HG03159 (cell line): ENCODE measurements at regions not wholly inside any gene's neighbourhood (a gene's known extent, or its start where the extent isn't known, plus 50 kb on each side); places are given as distances from the start of the nearest gene placed in this dataset.

Experiments used
- ATAC-seq: cut with Tn5 transposase; IDR thresholded peaks from one replicate; pipeline ENCODE4 v1.9.1; 2021; ENCODE audit warnings: mild to moderate bottlenecking, moderate library complexity; ENCODE audit not compliant: unreplicated experiment

- ATAC-seq: no peak
Observed at GRCh38 chr3:5523125-5523524, 335.6 kb downstream of the EDEM1 start.

- no peak for ATAC-seq
Observed at GRCh38 chr3:5531039-5531438, 343.5 kb downstream of the EDEM1 start.

DNA sequence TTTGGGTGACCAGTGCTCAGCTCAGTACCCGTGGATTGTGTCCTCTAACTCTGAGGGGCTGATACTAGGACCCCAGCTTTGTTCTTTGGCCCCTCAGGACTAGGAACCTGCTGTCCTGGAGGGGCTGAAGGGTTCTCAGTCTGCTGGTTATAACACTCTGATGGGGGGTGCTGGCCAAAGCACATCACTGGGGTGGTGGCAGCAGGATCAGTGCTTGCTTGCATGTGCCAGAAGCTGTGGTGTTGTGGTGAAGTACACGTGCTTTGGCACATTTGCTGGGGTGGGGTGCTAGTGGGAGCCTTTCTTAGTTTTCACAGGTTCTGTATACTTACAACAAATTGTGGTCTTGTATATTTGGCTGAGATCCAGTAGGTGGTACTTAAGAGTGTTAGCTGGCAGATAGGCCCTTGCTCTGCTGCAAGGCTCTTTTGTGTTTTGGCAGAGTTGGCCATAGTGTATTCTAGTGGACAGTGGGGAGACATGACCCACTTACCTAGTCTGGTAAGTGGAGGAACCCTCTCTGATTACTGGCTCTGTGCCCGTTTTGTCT, 344.3 kb downstream of the EDEM1 start:
- ATAC-seq: no peak

DNA sequence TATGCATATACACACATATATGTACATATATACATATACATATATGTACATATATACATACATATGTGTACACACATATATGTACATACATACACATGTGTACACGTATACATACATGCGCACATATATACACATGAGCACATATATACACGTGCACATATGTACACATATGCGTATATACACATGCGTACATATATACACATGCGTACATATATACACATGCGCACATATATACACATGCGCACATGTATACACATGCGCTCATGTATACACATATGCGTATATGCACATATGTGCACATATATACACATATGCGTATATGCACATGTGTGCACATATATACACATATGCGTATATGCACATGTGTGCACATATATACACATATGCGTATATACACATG, 353.0 kb downstream of the EDEM1 start:
- no peak for ATAC-seq

DNA sequence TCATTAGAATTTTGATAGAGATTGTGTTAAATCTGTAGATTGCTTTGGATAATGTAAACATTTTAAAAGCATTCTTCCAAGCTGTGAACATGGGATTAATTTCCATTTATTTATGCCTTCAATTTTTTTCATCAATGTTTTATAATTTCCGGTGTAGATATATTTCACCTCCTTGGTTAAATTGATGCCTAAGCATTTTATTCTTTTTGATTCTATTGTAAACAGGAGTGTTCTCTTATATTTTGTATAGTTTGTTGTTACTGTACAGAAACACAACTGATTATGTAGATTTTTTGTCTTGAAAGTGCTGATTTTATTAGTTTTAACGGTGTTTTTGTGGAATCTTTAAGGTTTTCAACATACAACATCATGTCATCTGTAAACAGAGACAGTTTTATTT, 355.0 kb downstream of the EDEM1 start:
- no peak for ATAC-seq

GRCh38 chr3:5543047-5543446, 355.5 kb downstream of the EDEM1 start:
- ATAC-seq: no peak

DNA sequence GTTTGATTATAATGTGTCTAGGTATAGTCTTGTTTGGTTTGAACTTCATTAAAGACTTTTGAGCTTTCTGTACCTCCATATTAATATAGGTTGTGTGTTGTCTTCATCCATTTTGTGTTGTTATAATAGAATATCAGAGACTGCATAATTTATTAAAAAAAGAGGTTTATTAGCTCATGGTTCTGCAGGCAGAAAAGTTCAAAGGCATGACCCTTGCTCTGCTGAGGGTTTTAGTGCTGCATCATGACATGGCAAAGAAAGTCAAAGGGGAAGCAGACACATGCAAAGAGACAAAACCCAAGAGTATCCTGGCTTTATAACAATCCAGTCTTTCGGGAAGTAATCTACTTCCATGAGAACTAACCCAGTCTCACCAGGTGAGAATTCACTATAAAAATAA, 358.2 kb downstream of the EDEM1 start:
- no peak for ATAC-seq

DNA sequence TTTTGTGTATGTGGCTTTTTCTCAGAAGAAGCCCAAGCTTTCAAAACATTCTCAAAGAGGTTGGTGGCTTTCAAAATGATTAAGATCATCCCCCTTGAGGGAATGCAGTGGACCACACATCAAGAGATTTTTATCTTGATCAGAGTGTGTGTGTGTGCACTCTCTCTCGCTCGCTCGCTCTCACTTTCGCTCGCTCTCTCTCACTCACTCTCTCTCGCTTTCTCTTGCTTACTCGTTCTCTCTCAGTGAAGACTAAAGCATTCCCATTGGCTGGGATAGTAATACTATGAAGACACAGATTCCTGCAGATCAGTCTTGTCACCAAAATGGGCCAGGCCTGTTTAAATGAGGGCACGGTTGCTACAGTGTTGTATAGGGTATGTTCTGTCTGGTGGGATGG, 365.7 kb downstream of the EDEM1 start:
- no peak for ATAC-seq

GRCh38 chr3:5554245-5554747, 366.8 kb downstream of the EDEM1 start:
- ATAC-seq: no peak

- no peak for ATAC-seq
Observed at GRCh38 chr3:5560199-5560598, 372.7 kb downstream of the EDEM1 start.

GRCh38 chr3:5563537-5564277, 376.2 kb downstream of the EDEM1 start:
- no peak for ATAC-seq

DNA sequence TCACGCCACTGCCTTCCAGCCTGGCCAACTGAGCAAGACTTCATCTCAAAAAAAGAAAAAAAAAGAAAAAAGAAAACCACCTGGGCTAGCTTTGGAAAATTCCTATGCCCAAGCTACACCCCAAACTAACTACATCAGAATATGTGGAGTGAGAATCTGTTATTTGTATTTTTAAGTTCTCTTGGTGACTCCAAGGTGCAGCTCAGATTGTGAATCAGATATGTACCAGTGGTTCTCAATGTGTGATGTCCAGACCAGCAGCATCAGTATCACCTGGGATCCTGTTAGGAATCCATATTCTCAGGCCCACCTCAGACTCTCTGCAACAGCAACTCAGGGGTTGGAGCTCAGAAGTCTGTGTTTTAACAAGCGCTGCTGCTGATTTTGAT, 376.8 kb downstream of the EDEM1 start:
- no peak for ATAC-seq

DNA sequence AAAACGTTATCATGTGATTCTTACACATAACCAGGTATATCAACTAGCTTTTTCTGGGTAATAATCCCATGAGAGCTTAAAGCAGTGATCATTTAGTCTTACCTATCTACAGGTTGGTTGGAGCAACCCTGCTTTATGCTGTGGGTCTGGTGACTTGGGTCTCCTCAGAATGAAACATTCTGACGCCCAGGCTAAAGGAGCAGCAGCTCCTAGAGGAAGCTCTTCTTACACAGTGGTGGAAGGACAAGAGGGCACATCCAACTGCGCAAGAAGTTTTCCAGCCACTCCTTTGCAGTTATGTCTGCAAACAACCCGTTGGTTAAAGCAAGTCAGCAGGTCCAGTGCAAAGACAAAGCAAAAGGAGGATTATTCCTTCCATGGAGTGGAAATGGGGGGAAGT, 377.5 kb downstream of the EDEM1 start:
- no peak for ATAC-seq

GRCh38 chr3:5567113-5567512, 379.6 kb downstream of the EDEM1 start:
- ATAC-seq: no peak

- no peak for ATAC-seq
Observed at GRCh38 chr3:5568451-5568850, 380.9 kb downstream of the EDEM1 start.

DNA sequence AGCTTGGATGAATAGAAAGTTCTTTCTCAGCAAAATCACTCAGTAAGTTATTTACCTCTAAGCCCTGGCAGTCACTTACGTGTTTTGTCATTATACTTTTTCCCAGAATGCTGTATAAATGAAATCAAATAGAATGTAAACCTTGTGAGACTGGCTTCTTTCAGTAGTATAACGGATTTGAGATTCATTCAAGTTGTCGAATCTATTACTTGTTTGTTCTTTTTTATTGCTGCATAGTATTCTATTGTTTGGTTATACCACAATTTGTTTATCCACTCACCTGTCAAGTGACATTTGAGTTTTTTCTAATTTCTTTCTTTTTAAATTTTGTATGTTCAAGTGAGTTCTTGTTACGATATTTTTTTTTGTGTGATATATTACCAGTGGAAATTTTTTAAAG, 381.6 kb downstream of the EDEM1 start:
- ATAC-seq: no peak

DNA sequence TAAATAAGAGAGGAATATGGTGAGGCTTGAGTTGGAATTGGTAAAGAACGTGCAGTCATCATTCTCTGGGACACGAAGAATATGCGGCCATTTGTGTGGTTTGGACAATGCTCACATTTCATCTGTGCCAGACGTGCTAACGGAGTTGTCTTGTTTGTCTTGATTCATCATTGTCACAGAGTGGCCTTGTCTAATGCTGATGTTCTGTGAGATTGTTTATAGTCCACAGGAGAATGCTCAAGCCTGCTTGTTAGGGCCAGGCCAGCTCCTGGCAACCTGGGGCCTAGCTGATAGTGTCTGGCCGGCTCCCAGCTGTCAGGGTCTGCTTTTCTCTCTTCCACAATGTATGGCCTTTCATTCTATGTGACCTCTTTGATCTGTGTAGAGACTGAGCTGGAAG, 384.7 kb downstream of the EDEM1 start:
- no peak for ATAC-seq

DNA sequence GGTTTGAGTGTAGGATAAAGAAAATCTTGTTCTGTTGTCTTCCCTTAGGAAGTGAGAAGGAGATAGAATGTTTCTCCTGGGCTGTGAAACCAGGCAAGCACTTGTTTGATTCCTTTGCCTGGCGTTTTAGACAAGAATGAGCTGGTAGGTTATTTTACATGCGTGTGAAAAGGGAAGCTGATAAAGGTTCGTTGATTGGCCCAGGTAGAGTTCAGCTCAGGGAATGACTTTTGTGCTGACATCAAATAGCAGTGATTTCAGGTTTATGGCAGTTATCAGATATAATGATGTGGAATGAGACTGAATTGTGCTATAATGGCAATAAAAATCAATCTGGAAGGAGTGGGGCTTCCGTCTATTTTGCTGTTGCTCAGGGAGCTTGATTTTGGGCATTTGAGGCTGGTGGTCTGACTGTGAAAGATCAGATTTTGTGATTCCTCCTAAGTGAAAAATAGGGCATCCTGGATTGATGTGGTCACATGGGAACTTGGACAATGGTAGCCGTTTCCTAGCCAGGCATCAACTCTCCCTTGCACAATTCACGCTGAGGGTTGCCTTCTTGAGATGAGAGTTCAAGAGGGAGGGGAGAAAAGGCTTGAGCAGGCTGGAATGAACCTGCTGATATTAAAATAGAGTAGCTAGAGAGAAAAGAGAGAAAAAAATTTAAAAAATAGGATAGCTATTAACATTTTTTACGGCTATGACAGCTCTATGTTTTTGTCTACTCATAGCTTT, 388.9 kb downstream of the EDEM1 start:
- no peak for ATAC-seq

DNA sequence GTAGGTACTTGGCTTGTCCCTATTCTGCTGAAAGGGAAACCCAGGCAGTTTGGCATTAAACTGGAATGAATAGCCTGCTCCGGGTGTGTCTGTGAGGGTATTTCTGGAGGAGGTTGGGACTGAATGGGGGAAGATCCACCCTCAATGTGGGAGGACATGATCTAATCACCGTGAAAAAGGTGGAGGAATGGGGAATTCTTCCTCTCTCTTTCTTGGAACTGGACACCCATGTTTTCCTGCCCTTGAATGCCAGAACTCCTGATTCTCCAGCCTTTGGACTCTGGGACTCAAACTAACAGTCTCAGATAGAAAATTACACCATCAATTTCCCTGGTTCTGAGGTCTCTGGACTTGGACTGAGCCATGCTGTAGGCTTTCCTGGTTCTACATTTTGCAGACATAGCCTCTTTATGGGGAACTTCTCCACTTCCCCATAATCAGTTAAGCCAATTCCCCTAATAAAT, 391.7 kb downstream of the EDEM1 start:
- ATAC-seq: no peak

DNA sequence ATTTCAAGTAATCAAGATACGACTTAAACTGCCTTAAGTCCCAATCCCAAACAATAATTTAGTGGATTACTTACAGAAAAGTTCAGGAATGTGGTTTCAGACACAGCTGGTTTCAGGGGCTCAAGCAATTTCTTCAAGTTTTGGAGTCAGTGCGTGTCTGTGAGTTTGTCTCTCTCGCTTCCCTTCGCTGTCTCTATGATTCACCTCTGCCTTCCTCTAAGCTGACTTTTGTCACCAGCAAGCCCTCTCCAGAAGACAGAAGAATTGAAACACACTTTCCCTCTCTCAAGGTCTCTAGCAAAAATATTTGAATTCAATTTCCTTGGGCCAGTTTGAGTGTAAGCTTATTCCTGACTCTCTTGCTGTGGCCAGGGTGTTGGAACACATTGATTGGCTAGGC, 392.4 kb downstream of the EDEM1 start:
- no peak for ATAC-seq

DNA sequence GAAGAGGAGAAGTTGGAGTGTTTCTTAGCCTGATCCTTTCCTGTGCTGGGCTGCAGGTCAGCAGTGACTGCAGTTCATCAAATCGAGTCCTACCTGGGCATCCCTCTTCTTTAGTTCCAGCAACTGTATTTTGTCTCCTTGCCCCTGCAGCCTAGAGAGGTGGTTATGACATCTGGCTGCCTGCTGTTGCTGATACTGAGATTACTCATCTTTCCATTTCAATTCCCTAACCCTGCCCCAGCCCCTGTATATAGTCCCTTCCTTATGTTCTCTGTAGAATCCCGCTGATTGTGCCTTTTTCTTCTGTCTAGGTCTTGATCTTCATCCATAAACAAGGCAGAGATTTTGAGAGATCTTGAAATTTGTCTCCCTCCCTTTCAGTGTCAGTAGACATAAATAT, 393.3 kb downstream of the EDEM1 start:
- no peak for ATAC-seq

DNA sequence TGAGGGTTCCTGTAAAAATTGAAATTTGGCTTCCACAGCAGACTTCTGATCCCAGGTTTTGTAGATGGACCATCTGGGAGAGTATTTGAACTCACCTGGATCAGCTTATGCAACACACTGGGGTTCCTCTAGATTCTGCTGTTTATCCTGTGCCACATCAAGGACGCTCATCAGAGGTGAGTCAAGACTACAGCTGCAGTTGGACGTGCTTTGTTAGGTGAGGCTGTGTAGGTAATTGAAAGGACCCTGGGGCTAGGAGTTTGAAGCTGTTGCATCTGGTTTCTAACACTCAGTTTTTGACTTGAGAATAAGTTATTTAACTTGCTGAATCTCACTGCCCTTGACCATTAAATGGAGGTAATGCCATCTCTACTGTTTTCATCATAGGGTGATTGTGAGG, 394.2 kb downstream of the EDEM1 start:
- no peak for ATAC-seq
